ENCODE measurements at regions not wholly inside any gene's neighbourhood (a gene's known extent, or its start where the extent isn't known, plus 50 kb on each side); places are given as distances from the start of the nearest gene placed in this dataset.

DNA sequence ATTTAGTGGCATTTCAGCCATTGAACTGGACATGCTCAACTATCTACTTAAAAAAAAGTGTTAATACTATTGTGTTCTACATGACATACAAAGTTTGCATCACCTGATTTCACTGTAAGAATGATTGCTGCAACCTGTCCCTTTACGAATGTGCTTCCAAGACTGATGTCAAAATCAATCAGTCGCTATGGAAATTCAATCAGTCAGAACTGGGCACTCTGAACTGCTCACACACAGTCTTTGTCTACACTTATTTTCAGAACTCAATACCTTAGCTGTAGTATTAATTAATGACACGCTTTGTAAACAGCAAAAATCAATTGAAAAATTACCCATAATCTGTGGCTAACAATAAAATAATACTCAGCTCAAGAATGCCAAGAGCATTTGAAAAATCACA is 70.3 kb upstream of the KLHL29 start:
- TF ChIP-seq POLR2AphosphoS5 (IDR thresholded peaks at IDR 0.05; ENCODE audit: borderline replicate concordance, low read depth, low read length) (no peak), EZH2 (IDR thresholded peaks at IDR 0.05) (no peak), FOXP2 (optimal IDR thresholded peaks at IDR 0.05; ENCODE audit: control extremely low read depth, extremely low read length, insufficient read depth) (no peak)

Data from SK-N-MC (cell line).